ENCODE measurements at regions not wholly inside any gene's neighbourhood (a gene's known extent, or its start where the extent isn't known, plus 50 kb on each side); places are given as distances from the start of the nearest gene placed in this dataset.

DNA sequence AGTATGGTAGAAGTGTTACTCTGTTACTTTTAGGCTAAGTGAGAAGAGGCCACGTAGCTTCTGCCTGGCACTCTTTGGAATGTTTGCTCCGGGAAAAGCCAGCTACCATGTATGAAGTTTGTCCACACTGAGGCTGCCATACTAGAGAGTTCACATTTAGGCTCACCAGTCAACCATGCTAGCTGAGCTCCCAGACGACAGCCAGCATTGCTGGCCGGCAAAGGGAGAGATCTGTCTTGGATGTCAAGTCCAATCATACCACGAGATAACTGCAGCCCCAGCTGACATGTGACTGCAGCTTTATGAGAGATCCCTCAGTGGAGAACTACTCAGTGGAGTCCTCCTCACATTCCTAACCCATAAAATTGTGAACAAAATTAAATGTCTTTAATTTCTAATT lies 321.2 kb upstream of the F9 start (continued):
- TF ChIP-seq, protein P1, sequence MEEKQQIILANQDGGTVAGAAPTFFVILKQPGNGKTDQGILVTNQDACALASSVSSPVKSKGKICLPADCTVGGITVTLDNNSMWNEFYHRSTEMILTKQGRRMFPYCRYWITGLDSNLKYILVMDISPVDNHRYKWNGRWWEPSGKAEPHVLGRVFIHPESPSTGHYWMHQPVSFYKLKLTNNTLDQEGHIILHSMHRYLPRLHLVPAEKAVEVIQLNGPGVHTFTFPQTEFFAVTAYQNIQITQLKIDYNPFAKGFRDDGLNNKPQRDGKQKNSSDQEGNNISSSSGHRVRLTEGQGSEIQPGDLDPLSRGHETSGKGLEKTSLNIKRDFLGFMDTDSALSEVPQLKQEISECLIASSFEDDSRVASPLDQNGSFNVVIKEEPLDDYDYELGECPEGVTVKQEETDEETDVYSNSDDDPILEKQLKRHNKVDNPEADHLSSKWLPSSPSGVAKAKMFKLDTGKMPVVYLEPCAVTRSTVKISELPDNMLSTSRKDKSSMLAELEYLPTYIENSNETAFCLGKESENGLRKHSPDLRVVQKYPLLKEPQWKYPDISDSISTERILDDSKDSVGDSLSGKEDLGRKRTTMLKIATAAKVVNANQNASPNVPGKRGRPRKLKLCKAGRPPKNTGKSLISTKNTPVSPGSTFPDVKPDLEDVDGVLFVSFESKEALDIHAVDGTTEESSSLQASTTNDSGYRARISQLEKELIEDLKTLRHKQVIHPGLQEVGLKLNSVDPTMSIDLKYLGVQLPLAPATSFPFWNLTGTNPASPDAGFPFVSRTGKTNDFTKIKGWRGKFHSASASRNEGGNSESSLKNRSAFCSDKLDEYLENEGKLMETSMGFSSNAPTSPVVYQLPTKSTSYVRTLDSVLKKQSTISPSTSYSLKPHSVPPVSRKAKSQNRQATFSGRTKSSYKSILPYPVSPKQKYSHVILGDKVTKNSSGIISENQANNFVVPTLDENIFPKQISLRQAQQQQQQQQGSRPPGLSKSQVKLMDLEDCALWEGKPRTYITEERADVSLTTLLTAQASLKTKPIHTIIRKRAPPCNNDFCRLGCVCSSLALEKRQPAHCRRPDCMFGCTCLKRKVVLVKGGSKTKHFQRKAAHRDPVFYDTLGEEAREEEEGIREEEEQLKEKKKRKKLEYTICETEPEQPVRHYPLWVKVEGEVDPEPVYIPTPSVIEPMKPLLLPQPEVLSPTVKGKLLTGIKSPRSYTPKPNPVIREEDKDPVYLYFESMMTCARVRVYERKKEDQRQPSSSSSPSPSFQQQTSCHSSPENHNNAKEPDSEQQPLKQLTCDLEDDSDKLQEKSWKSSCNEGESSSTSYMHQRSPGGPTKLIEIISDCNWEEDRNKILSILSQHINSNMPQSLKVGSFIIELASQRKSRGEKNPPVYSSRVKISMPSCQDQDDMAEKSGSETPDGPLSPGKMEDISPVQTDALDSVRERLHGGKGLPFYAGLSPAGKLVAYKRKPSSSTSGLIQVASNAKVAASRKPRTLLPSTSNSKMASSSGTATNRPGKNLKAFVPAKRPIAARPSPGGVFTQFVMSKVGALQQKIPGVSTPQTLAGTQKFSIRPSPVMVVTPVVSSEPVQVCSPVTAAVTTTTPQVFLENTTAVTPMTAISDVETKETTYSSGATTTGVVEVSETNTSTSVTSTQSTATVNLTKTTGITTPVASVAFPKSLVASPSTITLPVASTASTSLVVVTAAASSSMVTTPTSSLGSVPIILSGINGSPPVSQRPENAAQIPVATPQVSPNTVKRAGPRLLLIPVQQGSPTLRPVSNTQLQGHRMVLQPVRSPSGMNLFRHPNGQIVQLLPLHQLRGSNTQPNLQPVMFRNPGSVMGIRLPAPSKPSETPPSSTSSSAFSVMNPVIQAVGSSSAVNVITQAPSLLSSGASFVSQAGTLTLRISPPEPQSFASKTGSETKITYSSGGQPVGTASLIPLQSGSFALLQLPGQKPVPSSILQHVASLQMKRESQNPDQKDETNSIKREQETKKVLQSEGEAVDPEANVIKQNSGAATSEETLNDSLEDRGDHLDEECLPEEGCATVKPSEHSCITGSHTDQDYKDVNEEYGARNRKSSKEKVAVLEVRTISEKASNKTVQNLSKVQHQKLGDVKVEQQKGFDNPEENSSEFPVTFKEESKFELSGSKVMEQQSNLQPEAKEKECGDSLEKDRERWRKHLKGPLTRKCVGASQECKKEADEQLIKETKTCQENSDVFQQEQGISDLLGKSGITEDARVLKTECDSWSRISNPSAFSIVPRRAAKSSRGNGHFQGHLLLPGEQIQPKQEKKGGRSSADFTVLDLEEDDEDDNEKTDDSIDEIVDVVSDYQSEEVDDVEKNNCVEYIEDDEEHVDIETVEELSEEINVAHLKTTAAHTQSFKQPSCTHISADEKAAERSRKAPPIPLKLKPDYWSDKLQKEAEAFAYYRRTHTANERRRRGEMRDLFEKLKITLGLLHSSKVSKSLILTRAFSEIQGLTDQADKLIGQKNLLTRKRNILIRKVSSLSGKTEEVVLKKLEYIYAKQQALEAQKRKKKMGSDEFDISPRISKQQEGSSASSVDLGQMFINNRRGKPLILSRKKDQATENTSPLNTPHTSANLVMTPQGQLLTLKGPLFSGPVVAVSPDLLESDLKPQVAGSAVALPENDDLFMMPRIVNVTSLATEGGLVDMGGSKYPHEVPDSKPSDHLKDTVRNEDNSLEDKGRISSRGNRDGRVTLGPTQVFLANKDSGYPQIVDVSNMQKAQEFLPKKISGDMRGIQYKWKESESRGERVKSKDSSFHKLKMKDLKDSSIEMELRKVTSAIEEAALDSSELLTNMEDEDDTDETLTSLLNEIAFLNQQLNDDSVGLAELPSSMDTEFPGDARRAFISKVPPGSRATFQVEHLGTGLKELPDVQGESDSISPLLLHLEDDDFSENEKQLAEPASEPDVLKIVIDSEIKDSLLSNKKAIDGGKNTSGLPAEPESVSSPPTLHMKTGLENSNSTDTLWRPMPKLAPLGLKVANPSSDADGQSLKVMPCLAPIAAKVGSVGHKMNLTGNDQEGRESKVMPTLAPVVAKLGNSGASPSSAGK (IDR thresholded peaks at IDR 0.05) = peak; percentile 64
- TF ChIP-seq, protein P2, sequence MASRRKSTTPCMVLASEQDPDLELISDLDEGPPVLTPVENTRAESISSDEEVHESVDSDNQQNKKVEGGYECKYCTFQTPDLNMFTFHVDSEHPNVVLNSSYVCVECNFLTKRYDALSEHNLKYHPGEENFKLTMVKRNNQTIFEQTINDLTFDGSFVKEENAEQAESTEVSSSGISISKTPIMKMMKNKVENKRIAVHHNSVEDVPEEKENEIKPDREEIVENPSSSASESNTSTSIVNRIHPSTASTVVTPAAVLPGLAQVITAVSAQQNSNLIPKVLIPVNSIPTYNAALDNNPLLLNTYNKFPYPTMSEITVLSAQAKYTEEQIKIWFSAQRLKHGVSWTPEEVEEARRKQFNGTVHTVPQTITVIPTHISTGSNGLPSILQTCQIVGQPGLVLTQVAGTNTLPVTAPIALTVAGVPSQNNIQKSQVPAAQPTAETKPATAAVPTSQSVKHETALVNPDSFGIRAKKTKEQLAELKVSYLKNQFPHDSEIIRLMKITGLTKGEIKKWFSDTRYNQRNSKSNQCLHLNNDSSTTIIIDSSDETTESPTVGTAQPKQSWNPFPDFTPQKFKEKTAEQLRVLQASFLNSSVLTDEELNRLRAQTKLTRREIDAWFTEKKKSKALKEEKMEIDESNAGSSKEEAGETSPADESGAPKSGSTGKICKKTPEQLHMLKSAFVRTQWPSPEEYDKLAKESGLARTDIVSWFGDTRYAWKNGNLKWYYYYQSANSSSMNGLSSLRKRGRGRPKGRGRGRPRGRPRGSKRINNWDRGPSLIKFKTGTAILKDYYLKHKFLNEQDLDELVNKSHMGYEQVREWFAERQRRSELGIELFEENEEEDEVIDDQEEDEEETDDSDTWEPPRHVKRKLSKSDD (conservative IDR thresholded peaks at IDR 0.05; ENCODE audit: low read length) = no peak
- TF ChIP-seq RFX5 (IDR thresholded peaks at IDR 0.05; ENCODE audit: low read depth, low read length) = no peak
- no peak for TF ChIP-seq TGIF2 (CRISPR knock-in tag; IDR thresholded peaks at IDR 0.05)
- TF ChIP-seq RFX1 (IDR thresholded peaks at IDR 0.05) = no peak
- no peak for TF ChIP-seq PHF20 (IDR thresholded peaks at IDR 0.05; ENCODE audit: partially characterized antibody)
- no peak for TF ChIP-seq ZNF586 (CRISPR knock-in tag; conservative IDR thresholded peaks at IDR 0.05)
- 0 out of 2 replicates have a peak, but pooled peaks have one; percentile 40 for TF ChIP-seq ZNF589 (CRISPR knock-in tag; IDR thresholded peaks at IDR 0.05; ENCODE audit: low read depth)
- TF ChIP-seq ETV6 (IDR thresholded peaks at IDR 0.05; ENCODE audit: borderline replicate concordance in 1 of 2, low read depth in 2 of 2, low read length in 1 of 2) = no peak
- TF ChIP-seq ETV6 (CRISPR knock-in tag; IDR thresholded peaks at IDR 0.05; ENCODE audit: borderline replicate concordance) = no peak
- no peak for TF ChIP-seq NFATC3 (IDR thresholded peaks at IDR 0.05)
- TF ChIP-seq CBFA2T3 (IDR thresholded peaks at IDR 0.05) = no peak
- TF ChIP-seq, protein P3, sequence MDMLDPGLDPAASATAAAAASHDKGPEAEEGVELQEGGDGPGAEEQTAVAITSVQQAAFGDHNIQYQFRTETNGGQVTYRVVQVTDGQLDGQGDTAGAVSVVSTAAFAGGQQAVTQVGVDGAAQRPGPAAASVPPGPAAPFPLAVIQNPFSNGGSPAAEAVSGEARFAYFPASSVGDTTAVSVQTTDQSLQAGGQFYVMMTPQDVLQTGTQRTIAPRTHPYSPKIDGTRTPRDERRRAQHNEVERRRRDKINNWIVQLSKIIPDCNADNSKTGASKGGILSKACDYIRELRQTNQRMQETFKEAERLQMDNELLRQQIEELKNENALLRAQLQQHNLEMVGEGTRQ (CRISPR knock-in tag; IDR thresholded peaks at IDR 0.05) = peak; percentile 33; the same call in 1 of the 2 replicates
- TF ChIP-seq KAT2B (IDR thresholded peaks at IDR 0.05; ENCODE audit: low read depth, low read length) = no peak
- no peak for TF ChIP-seq ZBTB8A (IDR thresholded peaks at IDR 0.05; ENCODE audit: partially characterized antibody)
- TF ChIP-seq CREBBP (IDR thresholded peaks at IDR 0.05; ENCODE audit: low read depth, low read length) = no peak
